Right ventricle myocardium superior (tissue), 1 donor: ENCODE measurements at regions not wholly inside any gene's neighbourhood (a gene's known extent, or its start where the extent isn't known, plus 50 kb on each side); places are given as distances from the start of the nearest gene placed in this dataset.
"Not testable (repeated sequence)": the region's sequence is repeated elsewhere in the genome, so short reads cannot be mapped to it uniquely, and the experiment has no call there.

Source experiments
- ATAC-seq: fragments of 200-7000 bp; cut with Tn5 transposase; one replicate; pipeline ENCODE4 v1.9.1; 2020; ENCODE audit warnings: mild to moderate bottlenecking; ENCODE audit not compliant: poor library complexity
- DNase-seq: peaks from one replicate; pipeline ENCODE4 v3.0.0-alpha.2; 2020
- intact Hi-C: fragments of 100-400 bp; cut with DNase I; formaldehyde crosslinking; loops from one replicate; pipeline ENCODE4 v1.11.2; 2022
- donor health status: DM: no; HTN: yes; CAD: no; lungs with severe emphysema.

GRCh38 chr2:16389611-16390010 is 276.0 kb downstream of the CYRIA start:
- intact Hi-C loops: no loop called here
- DNase-seq (no peak), ATAC-seq (no peak)

- intact Hi-C loops, DNase-seq, ATAC-seq: not testable (repeated sequence)
Measured at GRCh38 chr2:16388199-16388830, 277.3 kb downstream of the CYRIA start.

GRCh38 chr2:16387461-16387984 is 278.1 kb downstream of the CYRIA start:
- ATAC-seq: no peak
- DNase-seq: no peak
- intact Hi-C loops: no loop called here

- intact Hi-C loops: no loop called here
- ATAC-seq (peak; percentile 75), DNase-seq (peak; percentile 39)
Measured at GRCh38 chr2:16386431-16386830, 279.2 kb downstream of the CYRIA start.

GRCh38 chr2:16386031-16386430 is 279.6 kb downstream of the CYRIA start:
- DNase-seq (no peak), ATAC-seq (peak; percentile 34)
- intact Hi-C loops: no loop called here

GRCh38 chr2:16385341-16385740 is 280.3 kb downstream of the CYRIA start:
- intact Hi-C loops: no loop called here
- ATAC-seq (no peak), DNase-seq (no peak)

GRCh38 chr2:16383411-16383810 is 282.2 kb downstream of the CYRIA start:
- no peak for ATAC-seq
- DNase-seq: no peak
- intact Hi-C loops: no loop called here

GRCh38 chr2:16382451-16382850 is 283.2 kb downstream of the CYRIA start:
- intact Hi-C loops: no loop called here
- no peak for DNase-seq
- no peak for ATAC-seq

- no peak for DNase-seq
- no peak for ATAC-seq
- intact Hi-C loops: no loop called here
Measured at GRCh38 chr2:16381511-16381910, 284.1 kb downstream of the CYRIA start.

GRCh38 chr2:16379901-16380300 is 285.7 kb downstream of the CYRIA start:
- intact Hi-C loops, DNase-seq, ATAC-seq: not testable (repeated sequence)

GRCh38 chr2:16379061-16379460 is 286.6 kb downstream of the CYRIA start:
- intact Hi-C loops, DNase-seq, ATAC-seq: not testable (repeated sequence)

GRCh38 chr2:16378031-16378430 is 287.6 kb downstream of the CYRIA start:
- ATAC-seq (no peak), DNase-seq (no peak)
- intact Hi-C loops: no loop called here

GRCh38 chr2:16375981-16376380 is 289.7 kb downstream of the CYRIA start:
- intact Hi-C loops: no loop called here
- ATAC-seq: no peak
- no peak for DNase-seq

- DNase-seq (no peak), ATAC-seq (no peak)
- intact Hi-C loops: no loop called here
Measured at GRCh38 chr2:16375351-16375750, 290.3 kb downstream of the CYRIA start.

GRCh38 chr2:16374671-16375070 is 291.0 kb downstream of the CYRIA start:
- no peak for DNase-seq
- no peak for ATAC-seq
- intact Hi-C loops: no loop called here

GRCh38 chr2:16373341-16373740 is 292.3 kb downstream of the CYRIA start:
- ATAC-seq (no peak), DNase-seq (no peak)
- intact Hi-C loops: no loop called here

- intact Hi-C loops: no loop called here
- ATAC-seq: no peak
Measured at GRCh38 chr2:16371751-16372150, 293.9 kb downstream of the CYRIA start.

GRCh38 chr2:16368951-16369350 is 296.7 kb downstream of the CYRIA start:
- no peak for DNase-seq
- intact Hi-C loops: no loop called here
- ATAC-seq: no peak

More at GRCh38 chr2:16371751-16372150, 293.9 kb downstream of the CYRIA start:
- no peak for DNase-seq

GRCh38 chr2:16368328-16368727 is 297.3 kb downstream of the CYRIA start:
- ATAC-seq (no peak), DNase-seq (no peak)
- intact Hi-C loops: no loop called here

GRCh38 chr2:16365366-16365765 is 300.3 kb downstream of the CYRIA start:
- DNase-seq (no peak), ATAC-seq (no peak)
- intact Hi-C loops: no loop called here

GRCh38 chr2:16363581-16363980 is 302.1 kb downstream of the CYRIA start:
- ATAC-seq: no peak
- intact Hi-C loops: no loop called here
- DNase-seq: no peak
